Pancreas (tissue), 10 donors: ENCODE measurements at regions not wholly inside any gene's neighbourhood (a gene's known extent, or its start where the extent isn't known, plus 50 kb on each side); places are given as distances from the start of the nearest gene placed in this dataset.

Experiments used
- ATAC-seq, 4 donors: fragments of 200-7000 bp; cut with Tn5 transposase; one replicate each; pipeline versions ENCODE4 v1.8.0 to v1.9.1; 2020; ENCODE audit warnings: mild to moderate bottlenecking in 4 of 4, moderate library complexity in 4 of 4
- DNase-seq, 6 donors: peaks; one replicate each; pipeline ENCODE4 v3.0.0-alpha.2; 2020
- FAIRE-seq: peaks from 2 replicates; lab custom pipeline; 2012; peaks lifted over from hg19 to GRCh38; lab: Jason Lieb, UNC
- H3K27ac ChIP-seq, 4 donors: fragments of 200-600 bp; sonication (generic); 1 replicate in 3 of 4; 2 replicates in 1 of 4; pipeline versions ENCODE4 v1.5.0 to v1.8.0; 2020
- H3K27me3 ChIP-seq, 4 donors: fragments of 200-600 bp; one replicate each; pipeline ENCODE4 v1.8.0; 2021
- H3K36me3 ChIP-seq, 3 donors: fragments of 200-600 bp; sonication (generic) in 1 of 3; one replicate each; pipeline versions ENCODE4 v1.5.0 to v1.8.0; 2020 to 2021
- H3K4me1 ChIP-seq, 3 donors: fragments of 200-600 bp; one replicate each; pipeline ENCODE4 v1.8.0; 2021
- H3K4me3 ChIP-seq, 4 donors: fragments of 200-600 bp; sonication (generic) in 2 of 4; one replicate each; pipeline versions ENCODE4 v1.5.0 to v1.8.0; 2020 to 2021
- H3K9me3 ChIP-seq, 4 donors: fragments of 200-600 bp; one replicate each; pipeline ENCODE4 v1.8.0; 2021
- CTCF ChIP-seq, 4 donors: fragments of 200-600 bp; sonication (generic) in 3 of 4; IDR thresholded peaks; one replicate each; pipeline versions ENCODE4 v1.5.0 to v1.8.0; 2021; ENCODE audit warnings: antibody characterized with exemption in 4 of 4
- WGBS, 2 donors: extraction: QIAGEN DNeasy Blood & Tissue Kit; methylation state at CpG; one replicate each; pipeline ENCODE4 v1.1.7; 2013; 5-methylcytosine and 5-hydroxymethylcytosine counted together
- intact Hi-C, 3 donors: fragments of 100-400 bp; cut with DNase I; formaldehyde crosslinking; loops; one replicate each; pipeline versions ENCODE4 v1.11.1 to v1.14.2; 2022
- donor health status: healthy with polysubstance abuse.
- donor health status: DM: no; HTN: no; CAD: no; lungs with moderate emphysema.
- donor health status: DM: no; HTN: no; CAD: no.
- donor health status: control.
- donor health status: control.
- donor health status: Bipolar disorder and iron deficiency.
- donor health status: DM: yes; HTN: yes; CAD: no.
- donor health status: DM: no; HTN: no; CAD: no.
- donor health status: DM: no; HTN: no; CAD: no.
- donor health status: DM: yes; HTN: yes; CAD: no.

DNA sequence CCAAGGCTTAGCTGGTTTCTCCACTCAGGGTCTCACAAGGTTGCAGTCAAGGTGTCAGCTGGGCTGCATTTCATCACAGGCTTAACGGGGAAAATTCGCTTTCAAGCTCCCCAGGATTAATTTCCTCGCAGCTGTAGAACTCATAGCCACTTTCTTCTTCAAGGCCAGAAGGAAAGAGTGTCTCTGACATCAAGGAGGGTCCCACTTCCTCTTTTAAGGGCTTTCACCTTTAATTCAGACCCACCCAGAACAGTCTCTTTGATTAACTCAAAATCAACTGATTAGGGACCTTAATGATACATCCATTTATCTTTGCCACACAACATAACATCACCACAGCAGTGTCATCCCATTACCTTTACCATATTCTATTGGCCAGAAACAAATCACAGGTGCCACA is 183.3 kb upstream of the ARID1B start:
- H3K27ac ChIP-seq, result no peak overlapping the region
- no peaks in the 10 kb centered on the region for H3K27me3 ChIP-seq
- no peaks in the 10 kb centered on the region for H3K36me3 ChIP-seq
- FAIRE-seq, result no peak
- intact Hi-C loops, result no loop called here
- no peak overlapping the region for H3K4me3 ChIP-seq
- no peak for ATAC-seq
- H3K9me3 ChIP-seq, result no peaks in the 10 kb centered on the region
- 87 to 90% methylated on average over 3 of the region's 3 CpGs for WGBS, 2 donors
- DNase-seq, result no peak
- H3K4me1 ChIP-seq, result no peaks in the 10 kb centered on the region
- no peak for TF ChIP-seq CTCF (IDR thresholded peaks at IDR 0.05)

- H3K36me3 ChIP-seq, result no peaks in the 10 kb centered on the region
- FAIRE-seq, result no peak
- ATAC-seq, result no peak
These were observed 184.1 kb upstream of the ARID1B start for GRCh38 chr6:156593127-156593526.

DNA sequence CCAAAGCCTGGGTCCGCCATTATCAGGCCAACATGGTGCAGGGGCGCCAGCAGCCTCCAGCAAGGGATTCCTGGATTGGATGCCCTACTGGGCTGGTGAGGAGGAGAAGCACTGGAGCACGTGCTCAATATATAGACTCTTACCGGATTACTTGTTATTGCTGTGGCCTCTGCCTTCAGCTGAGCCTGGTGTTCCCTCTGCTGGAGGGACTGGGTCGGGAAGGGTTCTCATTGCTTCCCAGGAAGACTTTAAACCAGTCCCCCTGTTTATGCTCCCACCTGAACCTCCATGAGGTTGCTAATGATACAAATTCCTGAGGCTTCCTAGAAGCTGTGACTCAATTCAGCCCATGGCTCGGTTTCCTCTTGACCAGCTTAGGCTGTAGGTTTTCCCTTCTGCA is 186.7 kb upstream of the ARID1B start:
- ATAC-seq, result no peak
- intact Hi-C loops, result no loop called here

More at GRCh38 chr6:156593127-156593526, 184.1 kb upstream of the ARID1B start:
- Histone ChIP-seq H3K4me1 (no peaks in the 10 kb centered on the region), H3K27me3 (no peaks in the 10 kb centered on the region), H3K27ac (no peak overlapping the region), H3K4me3 (no peak overlapping the region), H3K9me3 (no peaks in the 10 kb centered on the region)
- no peak for TF ChIP-seq CTCF (IDR thresholded peaks at IDR 0.05)
- WGBS, 2 donors, result 70 to 100% methylated on average over 1 of the region's 1 CpG
- intact Hi-C loops, result no loop called here
- no peak for DNase-seq

DNA sequence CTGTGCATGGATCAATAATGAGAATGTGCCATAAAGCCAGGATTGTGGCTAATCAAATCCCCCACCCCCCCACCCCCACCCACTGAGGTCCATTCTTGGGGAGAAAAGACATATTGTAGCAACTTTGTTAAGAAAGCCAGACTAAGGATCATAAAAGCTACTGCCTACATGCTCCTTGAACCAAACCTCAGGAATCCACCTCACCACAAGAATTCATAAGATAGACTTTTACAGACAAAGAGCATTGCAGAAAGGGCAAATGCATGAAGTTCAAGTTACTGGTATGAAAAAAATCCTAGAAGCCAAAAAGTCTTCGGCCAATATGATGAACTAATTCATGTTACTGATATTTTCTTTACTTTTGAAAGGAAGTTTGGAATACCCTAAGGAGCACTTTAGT is 187.9 kb upstream of the ARID1B start:
- TF ChIP-seq CTCF (IDR thresholded peaks at IDR 0.05), result no peak
- ATAC-seq, result no peak
- 68 to 83% methylated on average over 1 of the region's 1 CpG for WGBS, 2 donors
- Histone ChIP-seq H3K4me3 (no peak overlapping the region), H3K27ac (no peak overlapping the region), H3K27me3 (no peaks in the 10 kb centered on the region), H3K4me1 (no peaks in the 10 kb centered on the region), H3K36me3 (no peaks in the 10 kb centered on the region), H3K9me3 (no peaks in the 10 kb centered on the region)
- intact Hi-C loops, result no loop called here
- no peak for DNase-seq
- FAIRE-seq, result no peak

More for the DNA sequence above, 186.7 kb upstream of the ARID1B start:
- no peaks in the 10 kb centered on the region for H3K4me1 ChIP-seq
- no peaks in the 10 kb centered on the region for H3K9me3 ChIP-seq
- FAIRE-seq (no peak), DNase-seq (no peak)
- H3K27me3 ChIP-seq, result no peaks in the 10 kb centered on the region
- no peak overlapping the region for H3K27ac ChIP-seq
- no peak overlapping the region for H3K4me3 ChIP-seq
- no peaks in the 10 kb centered on the region for H3K36me3 ChIP-seq
- WGBS, 2 donors, result 88 to 92% methylated on average over 6 of the region's 6 CpGs
- no peak for TF ChIP-seq CTCF (IDR thresholded peaks at IDR 0.05)

DNA sequence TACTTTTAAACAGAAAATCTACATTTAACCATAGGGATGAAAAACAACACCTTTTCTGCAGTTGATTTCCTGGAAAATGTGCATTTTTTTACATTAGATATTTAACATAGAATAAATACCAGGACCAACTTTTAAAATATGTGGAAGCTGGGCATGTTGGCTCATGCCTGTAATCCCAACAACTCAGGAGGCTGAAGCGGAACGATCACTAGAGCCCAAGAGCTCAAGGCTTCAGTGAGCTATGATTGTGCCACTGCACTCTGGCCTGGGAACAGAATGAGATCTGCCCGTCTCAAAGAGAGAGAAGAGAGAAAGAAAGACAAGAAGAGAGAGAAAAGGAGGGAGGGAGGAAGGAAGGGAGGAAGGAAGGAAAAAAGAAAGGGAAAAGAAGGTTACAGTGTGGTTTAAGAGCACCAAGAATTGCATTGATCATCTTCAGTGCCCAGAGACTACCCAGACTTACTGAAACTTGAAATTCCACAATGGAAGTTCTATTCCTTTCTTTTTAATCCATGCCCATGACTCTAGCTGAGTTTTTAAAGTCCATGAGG is 189.4 kb upstream of the ARID1B start:
- Histone ChIP-seq H3K27ac (no peak overlapping the region), H3K4me1 (no peaks in the 10 kb centered on the region), H3K4me3 (no peak overlapping the region), H3K27me3 (no peaks in the 10 kb centered on the region), H3K9me3 (no peaks in the 10 kb centered on the region), H3K36me3 (no peaks in the 10 kb centered on the region)
- intact Hi-C loops, result no loop called here
- DNase-seq (no peak), FAIRE-seq (no peak), ATAC-seq (no peak)
- WGBS, 2 donors, result 85 to 92% methylated on average over 3 of the region's 3 CpGs
- TF ChIP-seq CTCF (IDR thresholded peaks at IDR 0.05), result no peak
